ENCODE measurements at regions not wholly inside any gene's neighbourhood (a gene's known extent, or its start where the extent isn't known, plus 50 kb on each side); places are given as distances from the start of the nearest gene placed in this dataset.

DNA sequence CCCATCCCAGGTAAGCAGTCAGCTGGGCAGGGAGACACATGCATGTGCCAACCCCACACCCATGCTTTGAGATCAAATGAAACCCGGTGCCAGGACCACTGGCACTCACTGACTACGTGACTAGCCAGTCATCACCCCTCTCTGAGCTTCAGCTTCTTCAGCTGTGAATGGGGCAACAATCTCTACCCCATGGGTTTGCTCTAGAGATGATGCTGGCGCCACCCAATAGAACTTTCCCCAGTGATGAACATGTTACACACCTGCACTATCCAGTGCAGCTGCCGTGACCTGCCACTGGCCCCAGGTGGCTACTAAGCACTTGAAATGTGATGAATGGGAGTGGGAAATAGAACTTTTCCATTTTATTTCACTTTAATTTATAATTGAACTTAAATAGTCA lies 70.3 kb downstream of the PITPNM2 start:
- TF ChIP-seq EZH2 (IDR thresholded peaks at IDR 0.05; ENCODE audit: low read depth), result no peak
- TF ChIP-seq, protein P1, sequence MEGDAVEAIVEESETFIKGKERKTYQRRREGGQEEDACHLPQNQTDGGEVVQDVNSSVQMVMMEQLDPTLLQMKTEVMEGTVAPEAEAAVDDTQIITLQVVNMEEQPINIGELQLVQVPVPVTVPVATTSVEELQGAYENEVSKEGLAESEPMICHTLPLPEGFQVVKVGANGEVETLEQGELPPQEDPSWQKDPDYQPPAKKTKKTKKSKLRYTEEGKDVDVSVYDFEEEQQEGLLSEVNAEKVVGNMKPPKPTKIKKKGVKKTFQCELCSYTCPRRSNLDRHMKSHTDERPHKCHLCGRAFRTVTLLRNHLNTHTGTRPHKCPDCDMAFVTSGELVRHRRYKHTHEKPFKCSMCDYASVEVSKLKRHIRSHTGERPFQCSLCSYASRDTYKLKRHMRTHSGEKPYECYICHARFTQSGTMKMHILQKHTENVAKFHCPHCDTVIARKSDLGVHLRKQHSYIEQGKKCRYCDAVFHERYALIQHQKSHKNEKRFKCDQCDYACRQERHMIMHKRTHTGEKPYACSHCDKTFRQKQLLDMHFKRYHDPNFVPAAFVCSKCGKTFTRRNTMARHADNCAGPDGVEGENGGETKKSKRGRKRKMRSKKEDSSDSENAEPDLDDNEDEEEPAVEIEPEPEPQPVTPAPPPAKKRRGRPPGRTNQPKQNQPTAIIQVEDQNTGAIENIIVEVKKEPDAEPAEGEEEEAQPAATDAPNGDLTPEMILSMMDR (conservative IDR thresholded peaks at IDR 0.05), result no peak
